K562 (cell line): ENCODE measurements at regions not wholly inside any gene's neighbourhood (a gene's known extent, or its start where the extent isn't known, plus 50 kb on each side); places are given as distances from the start of the nearest gene placed in this dataset.

Source experiments
- ATAC-seq: fragments of 200-7000 bp; cut with Tn5 transposase; 3 replicates; pipeline ENCODE4 v1.9.1; 2020; ENCODE audit warnings: moderate library complexity
- BruUV-seq: library from RNA; stranded (reverse); fragments of 400-500 nt; replicated peaks from 2 replicates; lab custom pipeline; 2021; lab: Mats Ljungman, UMichigan
- CTCF ChIA-PET: fragments of 300-600 bp; formaldehyde crosslinking; extraction: SDS; loops from one replicate; lab custom pipeline; 2021; ENCODE audit warnings: low intra/inter-chr PET ratio; lab: Yijun Ruan, JAX
- POLR2A ChIA-PET: fragments of 300-600, 350-650 bp; sonication (Branson Sonifier 250); formaldehyde crosslinking; extraction: SDS; loops from one replicate; lab custom pipeline; 2021; ENCODE audit warnings: antibody characterized with exemption, inconsistent platforms; lab: Yijun Ruan, JAX
- DNase-seq, 4 experiments: peaks; one replicate each; pipeline versions ENCODE4 v3.0.0 to v3.0.0-alpha.2; 2011 to 2018; ENCODE audit warnings: low spot score in 3 of 4, mixed read lengths in 3 of 4; ENCODE audit errors: extremely low read depth in 1 of 4
- FAIRE-seq: peaks from 2 replicates; lab custom pipeline; 2011; peaks lifted over from hg19 to GRCh38; lab: Jason Lieb, UNC
- H2AFZ ChIP-seq: 2 replicates; pipeline ENCODE4 v1.6.0; 2011; ENCODE audit warnings: low read depth, low read length, control low read depth, inconsistent platforms
- H3K27ac ChIP-seq: fragments of 200-600 bp; 3 replicates; pipeline ENCODE4 v1.8.0; 2011; ENCODE audit warnings: low read depth, mild to moderate bottlenecking, control low read depth, inconsistent platforms, low read length, moderate library complexity, mixed read lengths; ENCODE audit errors: extremely low read depth
- H3K27me3 ChIP-seq, 2 experiments: fragments of 300-600 bp in 1 of 2; 2 replicates in 1 of 2; 3 replicates in 1 of 2; pipeline versions ENCODE4 v1.6.0 to v1.8.0; 2011; ENCODE audit warnings: inconsistent platforms in 2 of 2, low read length in 2 of 2, mild to moderate bottlenecking in 1 of 2, mixed read lengths in 1 of 2, moderate library complexity in 1 of 2; ENCODE audit not compliant: control insufficient read depth in 2 of 2, insufficient read depth in 2 of 2
- H3K36me3 ChIP-seq: fragments of 300-600 bp; 3 replicates; pipeline ENCODE4 v1.8.0; 2011; ENCODE audit warnings: mild to moderate bottlenecking, low read length, inconsistent platforms; ENCODE audit not compliant: control insufficient read depth, insufficient read depth
- H3K4me1 ChIP-seq, 2 experiments: fragments of 200-600 bp in 1 of 2; replicated peaks in 1 of 2; 2 replicates in 1 of 2; 3 replicates in 1 of 2; pipeline versions ENCODE4 v1.5.1 to v1.8.0; 2011; ENCODE audit warnings: inconsistent platforms in 2 of 2, low read length in 2 of 2, mild to moderate bottlenecking in 1 of 2, mixed read lengths in 1 of 2, moderate library complexity in 1 of 2; ENCODE audit not compliant: control insufficient read depth in 2 of 2, insufficient read depth in 2 of 2
- H3K4me2 ChIP-seq: 2 replicates; pipeline ENCODE4 v1.6.1; 2011; ENCODE audit warnings: low read length, control low read depth, inconsistent platforms, mixed read lengths; ENCODE audit not compliant: insufficient read depth
- H3K4me3 ChIP-seq: fragments of 200-600 bp; sonication (generic), shearing (Covaris generic); 2 replicates; pipeline ENCODE4 v1.5.1; 2016; ENCODE audit warnings: control low read depth, inconsistent platforms
- H3K79me2 ChIP-seq: fragments of 200-600 bp; 3 replicates; pipeline ENCODE4 v1.8.0; 2011; ENCODE audit warnings: low read length, inconsistent platforms; ENCODE audit not compliant: control insufficient read depth, insufficient read depth
- H3K9ac ChIP-seq, 2 experiments: 2 replicates each; pipeline versions ENCODE4 v1.6.0 to v1.6.1; 2011; ENCODE audit warnings: low read depth in 2 of 2, low read length in 2 of 2, control low read depth in 1 of 2, inconsistent platforms in 1 of 2, mild to moderate bottlenecking in 1 of 2, mixed read lengths in 1 of 2; ENCODE audit not compliant: insufficient read depth in 1 of 2
- H3K9me1 ChIP-seq: one replicate; pipeline ENCODE4 v1.6.0; 2011; ENCODE audit warnings: inconsistent platforms, mild to moderate bottlenecking, low read length, moderate library complexity; ENCODE audit not compliant: control insufficient read depth, insufficient read depth
- H3K9me3 ChIP-seq: replicated peaks from 2 replicates; pipeline ENCODE4 v1.5.1; 2011; ENCODE audit warnings: low read depth, low read length, inconsistent platforms; ENCODE audit not compliant: control insufficient read depth, insufficient read depth
- H4K20me1 ChIP-seq: replicated peaks from 2 replicates; pipeline ENCODE4 v1.6.1; 2011; ENCODE audit warnings: low read length, inconsistent platforms, mixed read lengths; ENCODE audit not compliant: control insufficient read depth, insufficient read depth
- ETV1 ChIP-seq: fragments of 450-650 bp; conservative IDR thresholded peaks from 2 replicates; pipeline ENCODE4 v1.6.1; 2016; ENCODE audit warnings: missing genetic modification characterization, control low read depth, low read depth, missing compliant biosample characterization
- EZH2 ChIP-seq: IDR thresholded peaks from 2 replicates; pipeline ENCODE4 v1.6.1; 2012; ENCODE audit warnings: low read depth, mild to moderate bottlenecking, inconsistent platforms, low read length, borderline replicate concordance
- KAT2B ChIP-seq: IDR thresholded peaks from one replicate; pipeline ENCODE4 v1.6.1; 2012; ENCODE audit warnings: low read depth, mild to moderate bottlenecking, control low read depth, inconsistent platforms, low read length, moderate library complexity
- NR3C1 ChIP-seq: sonication (generic); formaldehyde crosslinking; IDR thresholded peaks from 2 replicates; pipeline ENCODE4 v1.8.1; 2022; ENCODE audit warnings: missing genetic modification reagents
- RB1 ChIP-seq: fragments of 450-650 bp; IDR thresholded peaks from 2 replicates; pipeline ENCODE4 v1.6.1; 2017; ENCODE audit warnings: low read depth, mild to moderate bottlenecking
- RBM25 ChIP-seq: fragments of 200-400 bp; formaldehyde crosslinking; IDR thresholded peaks from 2 replicates; pipeline ENCODE4 v1.6.1; 2018; ENCODE audit warnings: low read length, low read depth, moderate library complexity; ENCODE audit not compliant: severe bottlenecking
- RUNX1 ChIP-seq: sonication (generic); IDR thresholded peaks from 2 replicates; pipeline ENCODE4 v1.6.1; 2016; ENCODE audit warnings: antibody characterized with exemption, low read depth
- SNRNP70 ChIP-seq: fragments of 200-400 bp; formaldehyde crosslinking; optimal IDR thresholded peaks from 2 replicates; pipeline ENCODE3; 2017; ENCODE audit warnings: low read depth, low read length
- WGBS: fragments of 100-300 bp; shearing (Covaris generic); methylation state at CpG from one replicate; pipeline ENCODE4 v1.1.6; 2016; ENCODE audit warnings: low coverage, mixed read lengths; ENCODE audit not compliant: insufficient coverage; ENCODE audit errors: missing lambda C conversion rate; 5-methylcytosine and 5-hydroxymethylcytosine counted together
- in situ Hi-C: fragments of 300-500 bp; cut with MboI; formaldehyde crosslinking; loops from 4 replicates; pipeline ENCODE4 v1.15.0; 2018; ENCODE audit warnings: inconsistent platforms, mixed read lengths
- intact Hi-C: fragments of 100-400 bp; cut with micrococcal nuclease; formaldehyde crosslinking; loops from 2 replicates; pipeline ENCODE4 v1.14.2; 2022
- TF ChIP-seq, protein P1 (sequence below): fragments of 200-800 bp; sonication (Bioruptor generic); IDR thresholded peaks from 2 replicates; pipeline ENCODE4 v1.6.1; 2017; ENCODE audit warnings: missing genetic modification characterization, missing compliant biosample characterization
- TF ChIP-seq, protein P2 (sequence below): sonication (generic); formaldehyde crosslinking; IDR thresholded peaks from 2 replicates; pipeline ENCODE4 v1.8.0; 2022; ENCODE audit warnings: mild to moderate bottlenecking, low read depth, missing genetic modification reagents
- TF ChIP-seq, protein P3 (sequence below), 2 experiments: fragments of 450-650 bp; formaldehyde crosslinking in 1 of 2; IDR thresholded peaks; 2 replicates each; pipeline versions ENCODE4 v1.4.0 to v1.6.1; 2014 to 2020; ENCODE audit warnings: mild to moderate bottlenecking in 2 of 2, borderline replicate concordance in 1 of 2, low read depth in 1 of 2
- TF ChIP-seq, protein P4 (sequence below): fragments of 250-450 bp; sonication (Bioruptor Pico); IDR thresholded peaks from 2 replicates; pipeline ENCODE4 v1.8.0; 2021; ENCODE audit warnings: borderline replicate concordance, mild to moderate bottlenecking, moderate library complexity; ENCODE audit not compliant: poor library complexity, severe bottlenecking

DNA sequence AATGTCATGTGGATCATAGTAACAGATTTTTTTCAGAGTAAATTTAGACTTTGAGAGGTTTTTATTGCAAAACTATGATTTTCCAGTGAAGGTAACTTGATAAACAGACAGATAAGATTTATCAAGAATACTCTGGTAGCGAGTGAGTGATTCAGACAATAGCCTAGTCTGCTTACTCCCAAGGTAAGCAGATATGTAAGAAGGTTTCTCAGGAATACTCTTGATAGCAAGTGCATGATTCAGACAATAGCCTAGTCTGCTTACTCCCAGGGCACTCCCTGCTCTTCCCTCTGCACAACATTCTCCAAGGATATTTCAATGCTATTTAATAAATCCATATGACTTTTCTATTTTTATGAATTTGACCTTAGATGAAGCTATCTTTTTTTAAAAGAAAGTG lies 1881.5 kb downstream of the EFNA5 start:
- Histone ChIP-seq H3K4me1 (no peaks in the 10 kb centered on the region), H3K36me3 (no peaks in the 10 kb centered on the region), H3K79me2 (no peaks in the 10 kb centered on the region), H3K9me3 (no peaks in the 10 kb centered on the region), H3K9me1 (no peaks in the 10 kb centered on the region), H2AFZ (no peak overlapping the region), H3K27ac (no peak overlapping the region), H3K27me3 (no peaks in the 10 kb centered on the region), H3K4me3 (no peak overlapping the region), H3K9ac (no peak overlapping the region), H4K20me1 (no peaks in the 10 kb centered on the region), H3K4me2 (no peak overlapping the region)
- WGBS = 13% methylated on average over 1 of the region's 1 CpG
- ChIA-PET CTCF (no interaction called here), POLR2A (no interaction called here)
- no peak for DNase-seq
- no peak for ATAC-seq
- no TSS peak for BruUV-seq
- FAIRE-seq = no peak
- intact Hi-C loops = no loop called here
- in situ Hi-C loops = no loop called here
- TF ChIP-seq KAT2B (no peak), SNRNP70 (no peak), RB1 (no peak), EZH2 (no peak), RUNX1 (no peak), NR3C1 (CRISPR knock-in tag) (no peak), ETV1 (tag) (no peak), RBM25 (no peak)
- TF ChIP-seq, protein P1, sequence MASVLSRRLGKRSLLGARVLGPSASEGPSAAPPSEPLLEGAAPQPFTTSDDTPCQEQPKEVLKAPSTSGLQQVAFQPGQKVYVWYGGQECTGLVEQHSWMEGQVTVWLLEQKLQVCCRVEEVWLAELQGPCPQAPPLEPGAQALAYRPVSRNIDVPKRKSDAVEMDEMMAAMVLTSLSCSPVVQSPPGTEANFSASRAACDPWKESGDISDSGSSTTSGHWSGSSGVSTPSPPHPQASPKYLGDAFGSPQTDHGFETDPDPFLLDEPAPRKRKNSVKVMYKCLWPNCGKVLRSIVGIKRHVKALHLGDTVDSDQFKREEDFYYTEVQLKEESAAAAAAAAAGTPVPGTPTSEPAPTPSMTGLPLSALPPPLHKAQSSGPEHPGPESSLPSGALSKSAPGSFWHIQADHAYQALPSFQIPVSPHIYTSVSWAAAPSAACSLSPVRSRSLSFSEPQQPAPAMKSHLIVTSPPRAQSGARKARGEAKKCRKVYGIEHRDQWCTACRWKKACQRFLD (CRISPR knock-in tag) = no peak
- TF ChIP-seq, protein P2, sequence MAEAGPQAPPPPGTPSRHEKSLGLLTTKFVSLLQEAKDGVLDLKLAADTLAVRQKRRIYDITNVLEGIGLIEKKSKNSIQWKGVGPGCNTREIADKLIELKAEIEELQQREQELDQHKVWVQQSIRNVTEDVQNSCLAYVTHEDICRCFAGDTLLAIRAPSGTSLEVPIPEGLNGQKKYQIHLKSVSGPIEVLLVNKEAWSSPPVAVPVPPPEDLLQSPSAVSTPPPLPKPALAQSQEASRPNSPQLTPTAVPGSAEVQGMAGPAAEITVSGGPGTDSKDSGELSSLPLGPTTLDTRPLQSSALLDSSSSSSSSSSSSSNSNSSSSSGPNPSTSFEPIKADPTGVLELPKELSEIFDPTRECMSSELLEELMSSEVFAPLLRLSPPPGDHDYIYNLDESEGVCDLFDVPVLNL = no peak
- TF ChIP-seq, protein P3, sequence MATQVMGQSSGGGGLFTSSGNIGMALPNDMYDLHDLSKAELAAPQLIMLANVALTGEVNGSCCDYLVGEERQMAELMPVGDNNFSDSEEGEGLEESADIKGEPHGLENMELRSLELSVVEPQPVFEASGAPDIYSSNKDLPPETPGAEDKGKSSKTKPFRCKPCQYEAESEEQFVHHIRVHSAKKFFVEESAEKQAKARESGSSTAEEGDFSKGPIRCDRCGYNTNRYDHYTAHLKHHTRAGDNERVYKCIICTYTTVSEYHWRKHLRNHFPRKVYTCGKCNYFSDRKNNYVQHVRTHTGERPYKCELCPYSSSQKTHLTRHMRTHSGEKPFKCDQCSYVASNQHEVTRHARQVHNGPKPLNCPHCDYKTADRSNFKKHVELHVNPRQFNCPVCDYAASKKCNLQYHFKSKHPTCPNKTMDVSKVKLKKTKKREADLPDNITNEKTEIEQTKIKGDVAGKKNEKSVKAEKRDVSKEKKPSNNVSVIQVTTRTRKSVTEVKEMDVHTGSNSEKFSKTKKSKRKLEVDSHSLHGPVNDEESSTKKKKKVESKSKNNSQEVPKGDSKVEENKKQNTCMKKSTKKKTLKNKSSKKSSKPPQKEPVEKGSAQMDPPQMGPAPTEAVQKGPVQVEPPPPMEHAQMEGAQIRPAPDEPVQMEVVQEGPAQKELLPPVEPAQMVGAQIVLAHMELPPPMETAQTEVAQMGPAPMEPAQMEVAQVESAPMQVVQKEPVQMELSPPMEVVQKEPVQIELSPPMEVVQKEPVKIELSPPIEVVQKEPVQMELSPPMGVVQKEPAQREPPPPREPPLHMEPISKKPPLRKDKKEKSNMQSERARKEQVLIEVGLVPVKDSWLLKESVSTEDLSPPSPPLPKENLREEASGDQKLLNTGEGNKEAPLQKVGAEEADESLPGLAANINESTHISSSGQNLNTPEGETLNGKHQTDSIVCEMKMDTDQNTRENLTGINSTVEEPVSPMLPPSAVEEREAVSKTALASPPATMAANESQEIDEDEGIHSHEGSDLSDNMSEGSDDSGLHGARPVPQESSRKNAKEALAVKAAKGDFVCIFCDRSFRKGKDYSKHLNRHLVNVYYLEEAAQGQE (IDR thresholded peaks at IDR 0.05; ENCODE audit: borderline replicate concordance) = no peak
- TF ChIP-seq, protein P3 (CRISPR knock-in tag; IDR thresholded peaks at IDR 0.05; ENCODE audit: low read depth) = no peak
- TF ChIP-seq, protein P4, sequence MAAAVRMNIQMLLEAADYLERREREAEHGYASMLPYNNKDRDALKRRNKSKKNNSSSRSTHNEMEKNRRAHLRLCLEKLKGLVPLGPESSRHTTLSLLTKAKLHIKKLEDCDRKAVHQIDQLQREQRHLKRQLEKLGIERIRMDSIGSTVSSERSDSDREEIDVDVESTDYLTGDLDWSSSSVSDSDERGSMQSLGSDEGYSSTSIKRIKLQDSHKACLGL (CRISPR knock-in tag) = no peak
